HCT116 (cell line): ENCODE measurements at regions not wholly inside any gene's neighbourhood (a gene's known extent, or its start where the extent isn't known, plus 50 kb on each side); places are given as distances from the start of the nearest gene placed in this dataset.

Experiments
- CTCF ChIP-seq, 3 experiments: fragments of 200-600 bp in 1 of 3; sonication (generic) in 1 of 3; IDR thresholded peaks in 2 of 3; conservative IDR thresholded peaks in 1 of 3; 2 replicates each; pipeline ENCODE4 v1.5.1; 2012 to 2017; ENCODE audit warnings: low read depth in 2 of 3, low read length in 2 of 3, antibody characterized with exemption in 1 of 3, borderline replicate concordance in 1 of 3, control low read depth in 1 of 3, mild to moderate bottlenecking in 1 of 3, mixed read lengths in 1 of 3, mixed run types in 1 of 3, moderate library complexity in 1 of 3; ENCODE audit not compliant: insufficient read depth in 1 of 3
- EZH2 ChIP-seq: fragments of 200-600 bp; sonication (generic); IDR thresholded peaks from 2 replicates; pipeline ENCODE4 v1.6.1; 2017; ENCODE audit warnings: antibody characterized with exemption, mixed run types
- FOSL1 ChIP-seq: IDR thresholded peaks from 2 replicates; pipeline ENCODE4 v1.6.1; 2012; ENCODE audit warnings: low read depth
- POLR2A ChIP-seq: IDR thresholded peaks from 2 replicates; pipeline ENCODE4 v1.7.0; 2011; ENCODE audit warnings: borderline replicate concordance; ENCODE audit not compliant: insufficient read depth, insufficient read length; ENCODE audit errors: extremely low read depth
- POLR2AphosphoS5 ChIP-seq: IDR thresholded peaks from 2 replicates; pipeline ENCODE4 v1.6.1; 2011; ENCODE audit warnings: mild to moderate bottlenecking, low read depth, low read length, moderate library complexity
- RAD21 ChIP-seq: IDR thresholded peaks from 2 replicates; pipeline ENCODE4 v1.6.1; 2012; ENCODE audit warnings: low read depth, mild to moderate bottlenecking
- SIN3A ChIP-seq: IDR thresholded peaks from 2 replicates; pipeline ENCODE4 v1.6.1; 2012; ENCODE audit warnings: low read depth
- ZNF274 ChIP-seq: fragments of 200-500 bp; sonication (Bioruptor generic); IDR thresholded peaks from 2 replicates; pipeline ENCODE4 v1.6.1; 2014; ENCODE audit warnings: mild to moderate bottlenecking, low read depth, low read length, inconsistent platforms

- TF ChIP-seq CTCF (IDR thresholded peaks at IDR 0.05 in 2 of 3, conservative IDR thresholded peaks at IDR 0.05 in 1 of 3; ENCODE audit: borderline replicate concordance in 1 of 3, insufficient read depth in 1 of 3, low read depth in 2 of 3, low read length in 2 of 3) (no peak), SIN3A (no peak), POLR2A (no peak), POLR2AphosphoS5 (no peak), RAD21 (no peak), FOSL1 (no peak), EZH2 (no peak), ZNF274 (no peak)
Measured at GRCh38 chr12:98446682-98447081, 68.7 kb upstream of the TMPO start.
